IPS DF 6.9 (cell line): ENCODE measurements at regions not wholly inside any gene's neighbourhood (a gene's known extent, or its start where the extent isn't known, plus 50 kb on each side); places are given as distances from the start of the nearest gene placed in this dataset.

ENCODE experiments used
- DNase-seq: peaks from one replicate; pipeline ENCODE4 v3.0.0-alpha.2; 2013; ENCODE audit warnings: low read depth, low spot score
- H3K27ac ChIP-seq: one replicate; pipeline ENCODE4 v1.5.1; 2013; ENCODE audit warnings: low read length, control low read depth
- H3K27me3 ChIP-seq: 2 replicates; pipeline ENCODE4 v1.6.1; 2013; ENCODE audit warnings: mild to moderate bottlenecking, low read length; ENCODE audit not compliant: control insufficient read depth, insufficient read depth
- H3K36me3 ChIP-seq: 2 replicates; pipeline ENCODE4 v1.6.1; 2013; ENCODE audit warnings: low read length; ENCODE audit not compliant: control insufficient read depth, insufficient read depth
- H3K4me1 ChIP-seq: 2 replicates; pipeline ENCODE4 v1.6.1; 2013; ENCODE audit warnings: low read length; ENCODE audit not compliant: control insufficient read depth, insufficient read depth
- H3K4me3 ChIP-seq: 2 replicates; pipeline ENCODE4 v1.5.1; 2013; ENCODE audit warnings: mild to moderate bottlenecking, low read length
- H3K9me3 ChIP-seq: 2 replicates; pipeline ENCODE4 v1.6.1; 2013; ENCODE audit warnings: low read length, inconsistent platforms; ENCODE audit not compliant: control insufficient read depth, insufficient read depth
- WGBS: extraction: QIAGEN DNeasy Blood & Tissue Kit; methylation state at CpG from one replicate; pipeline ENCODE4 v1.1.7; 2013; ENCODE audit warnings: mixed read lengths, missing lambda C conversion rate; ENCODE audit not compliant: insufficient read length, insufficient coverage; 5-methylcytosine and 5-hydroxymethylcytosine counted together

- H3K4me3 ChIP-seq = no peak overlapping the region
- no peaks in the 10 kb centered on the region for H3K4me1 ChIP-seq
- no peak overlapping the region for H3K27ac ChIP-seq
- DNase-seq = peak; percentile 7
- no CpG with 5 or more reads among the region's 9 CpGs for WGBS
- no peaks in the 10 kb centered on the region for H3K36me3 ChIP-seq
- no peaks in the 10 kb centered on the region for H3K27me3 ChIP-seq
- no peaks in the 10 kb centered on the region for H3K9me3 ChIP-seq
Observed at GRCh38 chr14:82621881-82622450, 1088.3 kb upstream of the SEL1L start.

GRCh38 chr14:82626156-82627066 is 1092.8 kb upstream of the SEL1L start:
- Histone ChIP-seq H3K27ac (no peak overlapping the region), H3K27me3 (no peaks in the 10 kb centered on the region), H3K36me3 (no peaks in the 10 kb centered on the region), H3K9me3 (no peaks in the 10 kb centered on the region), H3K4me3 (no peak overlapping the region), H3K4me1 (no peaks in the 10 kb centered on the region)
- no peak for DNase-seq
- no CpG with 5 or more reads among the region's 5 CpGs for WGBS

- H3K9me3 ChIP-seq = no peaks in the 10 kb centered on the region
- no peak for DNase-seq
- H3K36me3 ChIP-seq = no peaks in the 10 kb centered on the region
- no peak overlapping the region for H3K27ac ChIP-seq
- H3K4me1 ChIP-seq = no peaks in the 10 kb centered on the region
- H3K4me3 ChIP-seq = no peak overlapping the region
- H3K27me3 ChIP-seq = no peaks in the 10 kb centered on the region
Observed at GRCh38 chr14:82635915-82636314, 1102.3 kb upstream of the SEL1L start.

GRCh38 chr14:82636426-82636825 is 1102.8 kb upstream of the SEL1L start:
- Histone ChIP-seq H3K27ac (no peak overlapping the region), H3K4me3 (no peak overlapping the region), H3K36me3 (no peaks in the 10 kb centered on the region), H3K27me3 (no peaks in the 10 kb centered on the region), H3K9me3 (no peaks in the 10 kb centered on the region), H3K4me1 (no peaks in the 10 kb centered on the region)
- no peak for DNase-seq

GRCh38 chr14:82641050-82641540 is 1107.4 kb upstream of the SEL1L start:
- H3K4me3 ChIP-seq = no peak overlapping the region
- no peak overlapping the region for H3K27ac ChIP-seq
- no peaks in the 10 kb centered on the region for H3K4me1 ChIP-seq
- no peak for DNase-seq
- no peaks in the 10 kb centered on the region for H3K27me3 ChIP-seq
- H3K9me3 ChIP-seq = no peaks in the 10 kb centered on the region
- WGBS = no CpG with 5 or more reads among the region's 1 CpG
- H3K36me3 ChIP-seq = no peaks in the 10 kb centered on the region

GRCh38 chr14:82642425-82642824 is 1108.8 kb upstream of the SEL1L start:
- peak; percentile 31 for DNase-seq
- Histone ChIP-seq H3K27me3 (no peaks in the 10 kb centered on the region), H3K36me3 (no peaks in the 10 kb centered on the region), H3K4me3 (peak overlapping the region; percentile 33; the same call in 1 of the 2 replicates), H3K27ac (no peak overlapping the region), H3K9me3 (no peaks in the 10 kb centered on the region), H3K4me1 (no peaks in the 10 kb centered on the region)
- no CpG with 5 or more reads among the region's 15 CpGs for WGBS

- Histone ChIP-seq H3K9me3 (no peaks in the 10 kb centered on the region), H3K27ac (no peak overlapping the region), H3K27me3 (no peaks in the 10 kb centered on the region), H3K4me3 (no peak overlapping the region), H3K4me1 (no peaks in the 10 kb centered on the region), H3K36me3 (no peaks in the 10 kb centered on the region)
- WGBS = no CpG with 5 or more reads among the region's 5 CpGs
- DNase-seq = no peak
Observed at GRCh38 chr14:82647088-82647810, 1113.6 kb upstream of the SEL1L start.

- Histone ChIP-seq H3K9me3 (no peaks in the 10 kb centered on the region), H3K27ac (no peak overlapping the region), H3K4me3 (no peak overlapping the region), H3K27me3 (no peaks in the 10 kb centered on the region), H3K36me3 (no peaks in the 10 kb centered on the region), H3K4me1 (no peaks in the 10 kb centered on the region)
- no CpG with 5 or more reads among the region's 1 CpG for WGBS
- no peak for DNase-seq
Observed at GRCh38 chr14:82655770-82656169, 1122.1 kb upstream of the SEL1L start.

- DNase-seq = no peak
- no peaks in the 10 kb centered on the region for H3K27me3 ChIP-seq
- no peaks in the 10 kb centered on the region for H3K9me3 ChIP-seq
Observed at GRCh38 chr14:82657186-82657675, 1123.6 kb upstream of the SEL1L start.

GRCh38 chr14:82661258-82661657 is 1127.6 kb upstream of the SEL1L start:
- no peak for DNase-seq
- Histone ChIP-seq H3K9me3 (no peaks in the 10 kb centered on the region), H3K4me3 (no peak overlapping the region), H3K27ac (no peak overlapping the region), H3K4me1 (no peaks in the 10 kb centered on the region), H3K27me3 (no peaks in the 10 kb centered on the region), H3K36me3 (no peaks in the 10 kb centered on the region)
- no CpG with 5 or more reads among the region's 2 CpGs for WGBS

More at GRCh38 chr14:82657186-82657675, 1123.6 kb upstream of the SEL1L start:
- Histone ChIP-seq H3K36me3 (no peaks in the 10 kb centered on the region), H3K4me1 (no peaks in the 10 kb centered on the region), H3K4me3 (no peak overlapping the region), H3K27ac (no peak overlapping the region)
- no CpG with 5 or more reads among the region's 4 CpGs for WGBS
